AG04450 (cell line): ENCODE measurements at regions not wholly inside any gene's neighbourhood (a gene's known extent, or its start where the extent isn't known, plus 50 kb on each side); places are given as distances from the start of the nearest gene placed in this dataset.
A peak's percentile ranks its signal among the peaks of the same experiment; 100 is the strongest.

Experiments
- CTCF ChIA-PET: fragments of 300-600, 350-600 bp; formaldehyde crosslinking; extraction: SDS; loops from one replicate; lab custom pipeline; 2022; ENCODE audit warnings: antibody characterized with exemption, inconsistent platforms; lab: Charles Lee
- POLR2A ChIA-PET: fragments of 350-600 bp; formaldehyde crosslinking; extraction: SDS; loops from one replicate; lab custom pipeline; 2021; ENCODE audit warnings: antibody characterized with exemption, inconsistent platforms; lab: Yijun Ruan, JAX
- DNase-seq: peaks from one replicate; pipeline ENCODE4 v3.0.0-alpha.2; 2011; ENCODE audit warnings: low read depth, low spot score
- H3K27ac ChIP-seq: one replicate; pipeline ENCODE4 v1.5.1; 2012; ENCODE audit warnings: low read depth, low read length, control low read depth
- H3K27me3 ChIP-seq: one replicate; pipeline ENCODE4 v1.6.0; 2012; ENCODE audit warnings: low read length; ENCODE audit not compliant: control insufficient read depth, insufficient read depth
- H3K4me3 ChIP-seq: 2 replicates; pipeline ENCODE4 v1.5.1; 2011; ENCODE audit warnings: mild to moderate bottlenecking, low read depth, low read length, control low read depth
- H3K9me3 ChIP-seq: 2 replicates; pipeline ENCODE4 v1.5.1; 2012; ENCODE audit warnings: low read length; ENCODE audit not compliant: control insufficient read depth, insufficient read depth
- CTCF ChIP-seq: IDR thresholded peaks from 2 replicates; pipeline ENCODE4 v1.5.1; 2011; ENCODE audit warnings: low read depth, low read length, control low read depth, inconsistent platforms

- peaks cover 3% of the 10 kb centered on the region; the same call in 1 of the 2 replicates for H3K9me3 ChIP-seq
- H3K4me3 ChIP-seq: no peak overlapping the region
- peak; percentile 38 for DNase-seq
- POLR2A ChIA-PET: no interaction called here
- H3K27ac ChIP-seq: peak overlapping the region; percentile 55
- no peak for TF ChIP-seq CTCF
- no peaks in the 10 kb centered on the region for H3K27me3 ChIP-seq
- CTCF ChIA-PET: no interaction called here
Observed at GRCh38 chr21:35779690-35780570, 280.4 kb downstream of the SETD4 start.

GRCh38 chr21:35779167-35779566 is 281.2 kb downstream of the SETD4 start:
- CTCF ChIA-PET: no interaction called here
- TF ChIP-seq CTCF: no peak
- Histone ChIP-seq H3K27ac (peak overlapping the region; percentile 55), H3K27me3 (no peaks in the 10 kb centered on the region), H3K9me3 (peaks cover 3% of the 10 kb centered on the region; the same call in 1 of the 2 replicates), H3K4me3 (no peak overlapping the region)
- no peak for DNase-seq
- POLR2A ChIA-PET: no interaction called here

- POLR2A ChIA-PET: no interaction called here
- CTCF ChIA-PET: no interaction called here
- no peak for TF ChIP-seq CTCF
Observed at GRCh38 chr21:35777081-35777480, 283.2 kb downstream of the SETD4 start.

GRCh38 chr21:35775778-35776544 is 284.4 kb downstream of the SETD4 start:
- no peak overlapping the region for H3K27ac ChIP-seq
- POLR2A ChIA-PET: no interaction called here
- no peak overlapping the region for H3K4me3 ChIP-seq
- CTCF ChIA-PET: no interaction called here
- no peaks in the 10 kb centered on the region for H3K27me3 ChIP-seq
- TF ChIP-seq CTCF: no peak
- DNase-seq: no peak
- H3K9me3 ChIP-seq: peaks cover 3% of the 10 kb centered on the region; the same call in 1 of the 2 replicates

More at GRCh38 chr21:35777081-35777480, 283.2 kb downstream of the SETD4 start:
- no peak for DNase-seq
- Histone ChIP-seq H3K4me3 (no peak overlapping the region), H3K27me3 (no peaks in the 10 kb centered on the region), H3K9me3 (peaks cover 3% of the 10 kb centered on the region; the same call in 1 of the 2 replicates), H3K27ac (no peak overlapping the region)
